Adipocyte (in vitro differentiated cells): ENCODE measurements at regions not wholly inside any gene's neighbourhood (a gene's known extent, or its start where the extent isn't known, plus 50 kb on each side); places are given as distances from the start of the nearest gene placed in this dataset.

Experiments
- DNase-seq: peaks from one replicate; pipeline ENCODE4 v3.0.0-alpha.2; 2015; ENCODE audit warnings: low read depth
- H3K27me3 ChIP-seq: replicated peaks from 2 replicates; pipeline ENCODE4 v1.7.0; 2013; ENCODE audit warnings: mild to moderate bottlenecking, low read length, moderate library complexity; ENCODE audit not compliant: control insufficient read depth, insufficient read depth
- H3K36me3 ChIP-seq: 2 replicates; pipeline ENCODE4 v1.7.0; 2013; ENCODE audit warnings: low read length, mild to moderate bottlenecking, moderate library complexity; ENCODE audit not compliant: control insufficient read depth, insufficient read depth, severe bottlenecking
- H3K4me1 ChIP-seq: 2 replicates; pipeline ENCODE4 v1.7.0; 2013; ENCODE audit warnings: mild to moderate bottlenecking, low read length, moderate library complexity; ENCODE audit not compliant: control insufficient read depth, insufficient read depth
- H3K4me3 ChIP-seq: 2 replicates; pipeline ENCODE4 v1.7.0; 2013; ENCODE audit warnings: mild to moderate bottlenecking, low read length, moderate library complexity
- H3K9ac ChIP-seq: 2 replicates; pipeline ENCODE4 v1.7.0; 2013; ENCODE audit warnings: mild to moderate bottlenecking, low read length, moderate library complexity
- H3K9me3 ChIP-seq: 2 replicates; pipeline ENCODE4 v1.7.0; 2013; ENCODE audit warnings: mild to moderate bottlenecking, low read length, moderate library complexity; ENCODE audit not compliant: control insufficient read depth

- H3K36me3 ChIP-seq: no peaks in the 10 kb centered on the region
- peaks cover 23% of the 10 kb centered on the region for H3K9me3 ChIP-seq
- DNase-seq: no peak
Observed at GRCh38 chr11:109898592-109898991, 194.6 kb upstream of the ZC3H12C start.

GRCh38 chr11:109902764-109903433, 190.3 kb upstream of the ZC3H12C start:
- Histone ChIP-seq H3K9me3 (peaks cover 20% of the 10 kb centered on the region), H3K36me3 (no peaks in the 10 kb centered on the region), H3K4me1 (no peaks in the 10 kb centered on the region), H3K4me3 (no peak overlapping the region), H3K27me3 (no peaks in the 10 kb centered on the region), H3K9ac (no peak overlapping the region)
- DNase-seq: no peak

More at GRCh38 chr11:109898592-109898991, 194.6 kb upstream of the ZC3H12C start:
- H3K4me3 ChIP-seq: no peak overlapping the region
- H3K4me1 ChIP-seq: no peaks in the 10 kb centered on the region
- no peak overlapping the region for H3K9ac ChIP-seq
- no peaks in the 10 kb centered on the region for H3K27me3 ChIP-seq

GRCh38 chr11:109911488-109911887, 181.7 kb upstream of the ZC3H12C start:
- Histone ChIP-seq H3K9me3 (peaks cover 6% of the 10 kb centered on the region), H3K4me3 (no peak overlapping the region), H3K4me1 (peaks cover 8% of the 10 kb centered on the region), H3K9ac (no peak overlapping the region), H3K36me3 (no peaks in the 10 kb centered on the region), H3K27me3 (no peaks in the 10 kb centered on the region)
- DNase-seq: no peak

GRCh38 chr11:109914038-109914437, 179.2 kb upstream of the ZC3H12C start:
- Histone ChIP-seq H3K27me3 (no peaks in the 10 kb centered on the region), H3K4me3 (no peak overlapping the region), H3K36me3 (no peaks in the 10 kb centered on the region), H3K4me1 (peaks cover 8% of the 10 kb centered on the region), H3K9ac (no peak overlapping the region), H3K9me3 (peaks cover 6% of the 10 kb centered on the region)
- DNase-seq: no peak

- Histone ChIP-seq H3K9ac (no peak overlapping the region), H3K27me3 (no peaks in the 10 kb centered on the region)
Observed at GRCh38 chr11:109914809-109915653, 178.2 kb upstream of the ZC3H12C start.

GRCh38 chr11:109926941-109927340, 166.3 kb upstream of the ZC3H12C start:
- no peak for DNase-seq
- Histone ChIP-seq H3K4me3 (no peak overlapping the region), H3K4me1 (no peaks in the 10 kb centered on the region), H3K9me3 (peaks cover 13% of the 10 kb centered on the region), H3K36me3 (no peaks in the 10 kb centered on the region), H3K9ac (no peak overlapping the region), H3K27me3 (no peaks in the 10 kb centered on the region)

More at GRCh38 chr11:109914809-109915653, 178.2 kb upstream of the ZC3H12C start:
- DNase-seq: peak; percentile 31
- H3K4me1 ChIP-seq: peaks cover 8% of the 10 kb centered on the region
- H3K4me3 ChIP-seq: no peak overlapping the region
- H3K9me3 ChIP-seq: peaks cover 15% of the 10 kb centered on the region
- no peaks in the 10 kb centered on the region for H3K36me3 ChIP-seq

- Histone ChIP-seq H3K27me3 (no peaks in the 10 kb centered on the region), H3K4me3 (no peak overlapping the region), H3K4me1 (no peaks in the 10 kb centered on the region), H3K9me3 (peaks cover 13% of the 10 kb centered on the region), H3K9ac (no peak overlapping the region), H3K36me3 (no peaks in the 10 kb centered on the region)
- no peak for DNase-seq
Observed at GRCh38 chr11:109929308-109929707, 163.9 kb upstream of the ZC3H12C start.

- Histone ChIP-seq H3K36me3 (no peaks in the 10 kb centered on the region), H3K9me3 (no peaks in the 10 kb centered on the region), H3K4me3 (no peak overlapping the region), H3K9ac (no peak overlapping the region), H3K27me3 (no peaks in the 10 kb centered on the region), H3K4me1 (peaks cover 15% of the 10 kb centered on the region)
- no peak for DNase-seq
Observed at GRCh38 chr11:109933126-109933525, 160.1 kb upstream of the ZC3H12C start.

- Histone ChIP-seq H3K27me3 (no peaks in the 10 kb centered on the region), H3K9me3 (no peaks in the 10 kb centered on the region), H3K36me3 (no peaks in the 10 kb centered on the region), H3K4me3 (no peak overlapping the region), H3K4me1 (peaks cover 15% of the 10 kb centered on the region), H3K9ac (no peak overlapping the region)
- DNase-seq: no peak
Observed at GRCh38 chr11:109934151-109934550, 159.0 kb upstream of the ZC3H12C start.

GRCh38 chr11:109936661-109937180, 156.5 kb upstream of the ZC3H12C start:
- no peaks in the 10 kb centered on the region for H3K27me3 ChIP-seq
- no peaks in the 10 kb centered on the region for H3K36me3 ChIP-seq
- no peak overlapping the region for H3K4me3 ChIP-seq
- DNase-seq: no peak
- H3K9ac ChIP-seq: no peak overlapping the region
- no peaks in the 10 kb centered on the region for H3K9me3 ChIP-seq
- H3K4me1 ChIP-seq: peaks cover 15% of the 10 kb centered on the region

GRCh38 chr11:109937968-109938367, 155.2 kb upstream of the ZC3H12C start:
- DNase-seq: no peak
- H3K27me3 ChIP-seq: no peaks in the 10 kb centered on the region
- H3K9me3 ChIP-seq: no peaks in the 10 kb centered on the region
- no peak overlapping the region for H3K4me3 ChIP-seq
- H3K36me3 ChIP-seq: no peaks in the 10 kb centered on the region
- peaks cover 15% of the 10 kb centered on the region for H3K4me1 ChIP-seq
- no peak overlapping the region for H3K9ac ChIP-seq
